Activated naive CD4-positive, alpha-beta T cell treated with anti-CD3 and anti-CD28 coated beads, Interleukin-2, amount 10 ng/mL, durations not matched to agents 7 days and 5 days (primary cell): ENCODE measurements at regions not wholly inside any gene's neighbourhood (a gene's known extent, or its start where the extent isn't known, plus 50 kb on each side); places are given as distances from the start of the nearest gene placed in this dataset.
"Not testable (repeated sequence)": the region's sequence is repeated elsewhere in the genome, so short reads cannot be mapped to it uniquely, and the experiment has no call there.

Experiments
- CTCF ChIA-PET: fragments of 350-600 bp; sonication (Branson Sonifier 250); formaldehyde crosslinking; loops from one replicate; lab custom pipeline; 2021; ENCODE audit warnings: antibody characterized with exemption; lab: Charles Lee
- DNase-seq: peaks from one replicate; pipeline ENCODE4 v3.0.0-alpha.2; 2020
- H3K27ac Mint-ChIP-seq: one replicate; pipeline ENCODE4 v1.8.0; 2021; ENCODE audit warnings: mild to moderate bottlenecking, moderate library complexity, mixed read lengths
- H3K27me3 Mint-ChIP-seq: one replicate; pipeline ENCODE4 v1.8.0; 2021; ENCODE audit warnings: mild to moderate bottlenecking, mixed read lengths
- H3K36me3 Mint-ChIP-seq: one replicate; pipeline ENCODE4 v1.8.0; 2021; ENCODE audit warnings: mixed read lengths
- H3K4me1 Mint-ChIP-seq: one replicate; pipeline ENCODE4 v1.8.0; 2021; ENCODE audit warnings: mixed read lengths
- H3K4me3 Mint-ChIP-seq: one replicate; pipeline ENCODE4 v1.8.0; 2021; ENCODE audit warnings: mild to moderate bottlenecking, moderate library complexity, mixed read lengths
- H3K9me3 Mint-ChIP-seq: one replicate; pipeline ENCODE4 v1.8.0; 2021; ENCODE audit warnings: mixed read lengths

- Mint-ChIP-seq H3K27ac (no peak overlapping the region), H3K4me3 (no peak overlapping the region), H3K27me3 (peaks cover under 1% of the 10 kb centered on the region), H3K4me1 (peaks cover 5% of the 10 kb centered on the region), H3K9me3 (no peaks in the 10 kb centered on the region), H3K36me3 (no peaks in the 10 kb centered on the region)
- no peak for DNase-seq
- CTCF ChIA-PET, result interaction anchor here (0.6 kb wide), 1 partner anchor 92 kb away, joined by 3 read pairs; no protein-coding TSS in a partner anchor
These were observed 57.8 kb downstream of the OR2B2 start for GRCh38 chr6:27854421-27854820.

- DNase-seq, result no peak
- Mint-ChIP-seq H3K36me3 (no peaks in the 10 kb centered on the region), H3K27ac (no peak overlapping the region), H3K4me3 (no peak overlapping the region), H3K4me1 (peaks cover 5% of the 10 kb centered on the region), H3K9me3 (no peaks in the 10 kb centered on the region), H3K27me3 (no peaks in the 10 kb centered on the region)
- CTCF ChIA-PET, result interaction anchor here (0.7 to 1.2 kb wide), 2 partner anchors 11 to 14 kb away, joined by 5 read pairs; no protein-coding TSS in a partner anchor
These were observed 60.8 kb downstream of the OR2B2 start for GRCh38 chr6:27851440-27851839.

- H3K27ac Mint-ChIP-seq, H3K4me3 Mint-ChIP-seq, CTCF ChIA-PET, DNase-seq, H3K4me1 Mint-ChIP-seq, H3K27me3 Mint-ChIP-seq, H3K9me3 Mint-ChIP-seq, H3K36me3 Mint-ChIP-seq: not testable (repeated sequence)
These were observed 63.2 kb downstream of the OR2B2 start for GRCh38 chr6:27849001-27849400.

- no peaks in the 10 kb centered on the region for H3K27me3 Mint-ChIP-seq
- no peak overlapping the region for H3K27ac Mint-ChIP-seq
- no peaks in the 10 kb centered on the region for H3K9me3 Mint-ChIP-seq
- DNase-seq, result no peak
- no peak overlapping the region for H3K4me3 Mint-ChIP-seq
- H3K4me1 Mint-ChIP-seq, result no peaks in the 10 kb centered on the region
- CTCF ChIA-PET, result no interaction called here
- H3K36me3 Mint-ChIP-seq, result peaks cover 11% of the 10 kb centered on the region
These were observed 64.5 kb downstream of the OR2B2 start for GRCh38 chr6:27847706-27848105.

GRCh38 chr6:27840572-27840971 lies 71.6 kb downstream of the OR2B2 start:
- Mint-ChIP-seq H3K27me3 (no peaks in the 10 kb centered on the region), H3K4me3 (no peak overlapping the region), H3K36me3 (peaks cover 24% of the 10 kb centered on the region), H3K27ac (no peak overlapping the region), H3K9me3 (no peaks in the 10 kb centered on the region), H3K4me1 (peaks cover 20% of the 10 kb centered on the region)
- DNase-seq, result no peak
- CTCF ChIA-PET, result no interaction called here

GRCh38 chr6:27839626-27840475 lies 72.3 kb downstream of the OR2B2 start:
- peak; percentile 61 for DNase-seq
- CTCF ChIA-PET, result no interaction called here
- Mint-ChIP-seq H3K4me3 (no peak overlapping the region), H3K27me3 (no peaks in the 10 kb centered on the region), H3K27ac (no peak overlapping the region), H3K36me3 (peaks cover 27% of the 10 kb centered on the region), H3K4me1 (peaks cover 26% of the 10 kb centered on the region), H3K9me3 (no peaks in the 10 kb centered on the region)

GRCh38 chr6:27838945-27839625 lies 73.1 kb downstream of the OR2B2 start:
- Mint-ChIP-seq H3K27me3 (no peaks in the 10 kb centered on the region), H3K36me3 (peaks cover 27% of the 10 kb centered on the region), H3K9me3 (no peaks in the 10 kb centered on the region), H3K4me1 (peaks cover 31% of the 10 kb centered on the region), H3K27ac (no peak overlapping the region), H3K4me3 (no peak overlapping the region)
- peak; percentile 66 for DNase-seq
- CTCF ChIA-PET, result no interaction called here

GRCh38 chr6:27838058-27838944 lies 73.9 kb downstream of the OR2B2 start:
- no peak overlapping the region for H3K4me3 Mint-ChIP-seq
- CTCF ChIA-PET, result interaction anchor here (1.2 to 2.5 kb wide), 3 partner anchors 27 to 58 kb away, joined by 4 to 13 read pairs (median 9); a partner anchor contains a TSS
- H3K36me3 Mint-ChIP-seq, result peaks cover 24% of the 10 kb centered on the region
- H3K4me1 Mint-ChIP-seq, result peaks cover 37% of the 10 kb centered on the region
- H3K9me3 Mint-ChIP-seq, result no peaks in the 10 kb centered on the region
- DNase-seq, result peak; percentile 92
- no peaks in the 10 kb centered on the region for H3K27me3 Mint-ChIP-seq
- no peak overlapping the region for H3K27ac Mint-ChIP-seq

- H3K27me3 Mint-ChIP-seq, result no peaks in the 10 kb centered on the region
- H3K4me1 Mint-ChIP-seq, result peaks cover 39% of the 10 kb centered on the region
- no peak overlapping the region for H3K27ac Mint-ChIP-seq
- no peaks in the 10 kb centered on the region for H3K9me3 Mint-ChIP-seq
- peaks cover 26% of the 10 kb centered on the region for H3K36me3 Mint-ChIP-seq
- CTCF ChIA-PET, result interaction anchor here (1.2 to 2.5 kb wide), 4 partner anchors 27 to 58 kb away, joined by 3 to 13 read pairs (median 6); a partner anchor contains a TSS
- no peak for DNase-seq
- no peak overlapping the region for H3K4me3 Mint-ChIP-seq
These were observed 74.6 kb downstream of the OR2B2 start for GRCh38 chr6:27837625-27838057.

- H3K4me1 Mint-ChIP-seq, result peaks cover 45% of the 10 kb centered on the region
- no peaks in the 10 kb centered on the region for H3K9me3 Mint-ChIP-seq
- CTCF ChIA-PET, result interaction anchor here (0.9 to 2.5 kb wide), 6 partner anchors 12 to 59 kb away, joined by 3 to 13 read pairs (median 4); a partner anchor contains a TSS
- no peaks in the 10 kb centered on the region for H3K27me3 Mint-ChIP-seq
- H3K36me3 Mint-ChIP-seq, result peaks cover 20% of the 10 kb centered on the region
- DNase-seq, result peak; percentile 76
- no peak overlapping the region for H3K4me3 Mint-ChIP-seq
- H3K27ac Mint-ChIP-seq, result no peak overlapping the region
These were observed 75.2 kb downstream of the OR2B2 start for GRCh38 chr6:27836783-27837624.

GRCh38 chr6:27836141-27836782 lies 75.9 kb downstream of the OR2B2 start:
- Mint-ChIP-seq H3K36me3 (peaks cover 18% of the 10 kb centered on the region), H3K9me3 (no peaks in the 10 kb centered on the region), H3K4me1 (peaks cover 45% of the 10 kb centered on the region), H3K4me3 (no peak overlapping the region), H3K27ac (no peak overlapping the region), H3K27me3 (no peaks in the 10 kb centered on the region)
- CTCF ChIA-PET, result interaction anchor here (0.6 to 2.5 kb wide), 7 partner anchors 12 to 57 kb away, joined by 3 to 13 read pairs (median 3); a partner anchor contains a TSS
- no peak for DNase-seq

- no peak for DNase-seq
- peak overlapping the region; percentile 25 for H3K4me3 Mint-ChIP-seq
- no peaks in the 10 kb centered on the region for H3K27me3 Mint-ChIP-seq
- CTCF ChIA-PET, result interaction anchor here (1.1 kb wide), 1 partner anchor 30 kb away, joined by 5 read pairs; a partner anchor contains a TSS
- H3K36me3 Mint-ChIP-seq, result peaks cover 25% of the 10 kb centered on the region
- peak overlapping the region; percentile 80 for H3K27ac Mint-ChIP-seq
- no peaks in the 10 kb centered on the region for H3K9me3 Mint-ChIP-seq
- H3K4me1 Mint-ChIP-seq, result peaks cover 47% of the 10 kb centered on the region
These were observed 77.2 kb downstream of the OR2B2 start for GRCh38 chr6:27834879-27835549.
